ENCODE measurements at regions not wholly inside any gene's neighbourhood (a gene's known extent, or its start where the extent isn't known, plus 50 kb on each side); places are given as distances from the start of the nearest gene placed in this dataset.

- no peak for DNase-seq
These were observed 394.3 kb downstream of the FOXO1 start for GRCh38 chr13:40271931-40272775.

GRCh38 chr13:40272776-40273139 is 393.7 kb downstream of the FOXO1 start:
- DNase-seq = no peak

- DNase-seq = no peak
These were observed 393.0 kb downstream of the FOXO1 start for GRCh38 chr13:40273253-40274025.

- no peak for DNase-seq
These were observed 392.3 kb downstream of the FOXO1 start for GRCh38 chr13:40274103-40274502.

GRCh38 chr13:40275155-40275554 is 391.3 kb downstream of the FOXO1 start:
- DNase-seq = no peak

- no peak for DNase-seq
These were observed 390.8 kb downstream of the FOXO1 start for GRCh38 chr13:40275636-40276035.

- no peak for DNase-seq
These were observed 382.8 kb downstream of the FOXO1 start for GRCh38 chr13:40283666-40284065.

GRCh38 chr13:40285634-40286033 is 380.8 kb downstream of the FOXO1 start:
- no peak for DNase-seq

- DNase-seq = no peak
These were observed 379.0 kb downstream of the FOXO1 start for GRCh38 chr13:40287428-40287827.

GRCh38 chr13:40288259-40288658 is 378.2 kb downstream of the FOXO1 start:
- no peak for DNase-seq

- DNase-seq = no peak
These were observed 375.7 kb downstream of the FOXO1 start for GRCh38 chr13:40290758-40291157.

GRCh38 chr13:40292108-40292507 is 374.3 kb downstream of the FOXO1 start:
- no peak for DNase-seq

- no peak for DNase-seq
These were observed 373.9 kb downstream of the FOXO1 start for GRCh38 chr13:40292536-40292935.

- DNase-seq = no peak
These were observed 364.1 kb downstream of the FOXO1 start for GRCh38 chr13:40302351-40302750.

GRCh38 chr13:40304391-40304790 is 362.1 kb downstream of the FOXO1 start:
- DNase-seq = no peak

GRCh38 chr13:40306817-40307216 is 359.6 kb downstream of the FOXO1 start:
- no peak for DNase-seq

- no peak for DNase-seq
These were observed 356.6 kb downstream of the FOXO1 start for GRCh38 chr13:40309881-40310280.

- DNase-seq = no peak
These were observed 354.9 kb downstream of the FOXO1 start for GRCh38 chr13:40311356-40312101.

GRCh38 chr13:40313269-40314200 is 352.9 kb downstream of the FOXO1 start:
- no peak for DNase-seq

GRCh38 chr13:40315416-40316064 is 350.9 kb downstream of the FOXO1 start:
- no peak for DNase-seq

- no peak for DNase-seq
These were observed 350.1 kb downstream of the FOXO1 start for GRCh38 chr13:40316301-40316700.

GRCh38 chr13:40317980-40318327 is 348.5 kb downstream of the FOXO1 start:
- no peak for DNase-seq

Data from SW 1271 (cell line).